ENCODE measurements at regions not wholly inside any gene's neighbourhood (a gene's known extent, or its start where the extent isn't known, plus 50 kb on each side); places are given as distances from the start of the nearest gene placed in this dataset.

GRCh38 chr6:115393821-115394220 is 666.9 kb downstream of the FRK start:
- in situ Hi-C loops (cut with HindIII; ENCODE audit: low pct_unique_long_range_greater_than_20kb, low sequenced_read_pairs): no loop called here
- no peak for TF ChIP-seq JUND (IDR thresholded peaks at IDR 0.05; ENCODE audit: low read depth)
- no peak for DNase-seq (ENCODE audit: low read depth in 1 of 2, low spot score in 1 of 2)

GRCh38 chr6:115370202-115370601 is 690.5 kb downstream of the FRK start:
- no peak for TF ChIP-seq JUND (IDR thresholded peaks at IDR 0.05; ENCODE audit: low read depth)
- in situ Hi-C loops (cut with HindIII; ENCODE audit: low pct_unique_long_range_greater_than_20kb, low sequenced_read_pairs): no loop called here

GRCh38 chr6:115365783-115366182 is 694.9 kb downstream of the FRK start:
- DNase-seq (ENCODE audit: low read depth in 1 of 2, low spot score in 1 of 2): no peak
- no peak for TF ChIP-seq JUND (IDR thresholded peaks at IDR 0.05; ENCODE audit: low read depth)
- in situ Hi-C loops (cut with HindIII; ENCODE audit: low pct_unique_long_range_greater_than_20kb, low sequenced_read_pairs): no loop called here

More at GRCh38 chr6:115370202-115370601, 690.5 kb downstream of the FRK start:
- no peak for DNase-seq (ENCODE audit: low read depth in 1 of 2, low spot score in 1 of 2)

DNA sequence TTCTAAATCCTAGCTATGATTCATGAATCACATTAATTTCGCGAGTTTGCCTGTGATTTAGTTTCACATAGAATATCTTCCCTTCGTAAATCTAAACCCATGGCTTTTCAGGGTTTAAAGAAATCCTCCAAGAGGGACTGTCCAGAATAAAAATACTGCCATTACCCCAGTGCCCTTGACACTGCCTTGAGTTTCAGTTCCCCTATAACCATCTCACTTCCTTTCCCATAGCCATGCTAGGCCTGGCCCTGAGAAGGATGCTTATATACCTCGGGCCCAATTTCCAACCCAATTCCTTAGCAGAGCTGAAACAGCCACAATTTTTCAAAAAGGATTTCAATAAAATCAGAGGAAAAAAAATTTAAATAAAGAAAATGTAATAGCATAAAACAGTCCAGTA is 697.3 kb downstream of the FRK start:
- DNase-seq (ENCODE audit: low read depth in 1 of 2, low spot score in 1 of 2): no peak
- no peak for TF ChIP-seq JUND (IDR thresholded peaks at IDR 0.05; ENCODE audit: low read depth)
- in situ Hi-C loops (cut with HindIII; ENCODE audit: low pct_unique_long_range_greater_than_20kb, low sequenced_read_pairs): no loop called here

DNA sequence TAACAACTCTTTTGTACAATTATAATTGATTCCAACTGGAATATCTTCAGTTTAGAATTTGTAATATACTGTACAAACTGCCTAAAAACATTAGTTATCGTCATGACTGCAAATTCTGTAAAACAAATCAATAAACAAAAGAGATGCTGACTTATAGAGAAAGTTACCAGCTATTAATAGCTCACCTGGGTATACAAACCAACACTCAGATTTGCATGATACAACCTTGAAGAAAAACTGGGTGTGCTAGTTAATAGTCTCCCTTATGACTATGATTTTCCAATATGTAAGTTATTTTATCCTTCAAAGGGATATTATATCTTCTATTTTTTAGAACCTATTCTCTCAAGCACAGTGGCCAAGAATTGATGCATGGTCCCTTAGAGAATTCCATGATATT is 698.5 kb downstream of the FRK start:
- in situ Hi-C loops (cut with HindIII; ENCODE audit: low pct_unique_long_range_greater_than_20kb, low sequenced_read_pairs): no loop called here
- TF ChIP-seq JUND (IDR thresholded peaks at IDR 0.05; ENCODE audit: low read depth): no peak
- no peak for DNase-seq (ENCODE audit: low read depth in 1 of 2, low spot score in 1 of 2)

DNA sequence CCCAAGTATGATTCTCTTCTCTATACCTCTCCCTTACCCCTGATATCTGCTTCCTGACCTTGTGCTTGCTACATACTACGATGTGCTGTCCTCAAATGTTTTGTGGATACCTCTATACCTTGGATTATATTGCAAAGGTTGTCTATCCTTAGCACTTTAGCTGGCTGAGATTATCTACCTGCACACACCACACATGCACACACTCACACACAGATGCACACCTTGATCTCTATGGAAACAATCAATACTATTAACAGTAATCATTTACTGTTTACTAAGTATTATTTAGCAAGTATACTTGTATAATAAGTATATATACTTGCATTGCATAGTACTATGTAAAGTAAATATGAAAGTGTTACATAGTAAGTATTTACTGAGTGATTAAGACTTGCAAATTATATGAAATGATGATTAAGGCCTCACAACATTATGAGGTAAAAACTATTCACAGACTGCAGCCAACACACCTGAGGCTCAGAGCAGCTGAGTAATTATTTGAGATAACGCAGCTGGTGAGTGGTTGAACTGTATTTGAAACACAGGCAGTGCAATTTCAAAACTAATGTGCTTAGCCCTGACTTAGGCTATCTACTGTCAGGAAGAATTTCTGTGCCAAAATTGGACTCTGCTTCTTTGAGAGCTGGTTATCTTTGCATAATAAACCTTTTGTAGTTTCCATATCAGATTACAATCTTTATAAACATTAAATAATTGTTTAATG is 699.9 kb downstream of the FRK start:
- in situ Hi-C loops (cut with HindIII; ENCODE audit: low pct_unique_long_range_greater_than_20kb, low sequenced_read_pairs): no loop called here
- no peak for TF ChIP-seq JUND (IDR thresholded peaks at IDR 0.05; ENCODE audit: low read depth)
- DNase-seq (ENCODE audit: low read depth in 1 of 2, low spot score in 1 of 2): no peak

DNA sequence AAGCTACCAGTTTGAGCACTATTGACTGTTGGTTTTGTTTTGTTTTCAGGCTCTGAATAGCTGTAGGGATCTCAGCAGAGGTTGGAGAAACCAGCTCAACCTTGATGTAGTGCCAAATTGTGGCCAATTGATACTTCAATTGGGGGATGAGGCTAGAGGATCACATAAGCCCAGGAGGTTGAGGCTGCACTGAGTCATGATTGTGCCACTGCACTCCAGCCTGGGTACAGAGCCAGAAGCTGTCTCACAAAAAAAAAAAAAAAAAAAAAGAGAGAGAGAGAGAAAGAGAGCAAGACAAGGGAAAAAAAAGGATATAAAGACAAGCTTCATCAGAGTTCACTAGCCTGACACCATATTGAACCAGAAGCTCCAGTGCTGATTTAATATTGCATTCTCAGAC is 702.1 kb downstream of the FRK start:
- TF ChIP-seq JUND (IDR thresholded peaks at IDR 0.05; ENCODE audit: low read depth): no peak
- DNase-seq (ENCODE audit: low read depth in 1 of 2, low spot score in 1 of 2): no peak
- in situ Hi-C loops (cut with HindIII; ENCODE audit: low pct_unique_long_range_greater_than_20kb, low sequenced_read_pairs): no loop called here

GRCh38 chr6:115356371-115356770 is 704.3 kb downstream of the FRK start:
- DNase-seq (ENCODE audit: low read depth in 1 of 2, low spot score in 1 of 2): no peak
- in situ Hi-C loops (cut with HindIII; ENCODE audit: low pct_unique_long_range_greater_than_20kb, low sequenced_read_pairs): no loop called here
- TF ChIP-seq JUND (IDR thresholded peaks at IDR 0.05; ENCODE audit: low read depth): no peak

- no peak for TF ChIP-seq JUND (IDR thresholded peaks at IDR 0.05; ENCODE audit: low read depth)
- no peak for DNase-seq (ENCODE audit: low read depth in 1 of 2, low spot score in 1 of 2)
- in situ Hi-C loops (cut with HindIII; ENCODE audit: low pct_unique_long_range_greater_than_20kb, low sequenced_read_pairs): no loop called here
Observed at GRCh38 chr6:115323001-115323400, 737.7 kb downstream of the FRK start.

- TF ChIP-seq JUND (IDR thresholded peaks at IDR 0.05; ENCODE audit: low read depth): no peak
- in situ Hi-C loops (cut with HindIII; ENCODE audit: low pct_unique_long_range_greater_than_20kb, low sequenced_read_pairs): no loop called here
Observed at GRCh38 chr6:115319823-115320222, 740.9 kb downstream of the FRK start.

GRCh38 chr6:115310156-115310555 is 750.5 kb downstream of the FRK start:
- no peak for TF ChIP-seq JUND (IDR thresholded peaks at IDR 0.05; ENCODE audit: low read depth)
- DNase-seq (ENCODE audit: low read depth in 1 of 2, low spot score in 1 of 2): no peak

More at GRCh38 chr6:115319823-115320222, 740.9 kb downstream of the FRK start:
- no peak for DNase-seq (ENCODE audit: low read depth in 1 of 2, low spot score in 1 of 2)

GRCh38 chr6:115302731-115303130 is 758.0 kb downstream of the FRK start:
- TF ChIP-seq JUND (IDR thresholded peaks at IDR 0.05; ENCODE audit: low read depth): no peak
- in situ Hi-C loops (cut with HindIII; ENCODE audit: low pct_unique_long_range_greater_than_20kb, low sequenced_read_pairs): no loop called here
- no peak for DNase-seq (ENCODE audit: low read depth in 1 of 2, low spot score in 1 of 2)

More at GRCh38 chr6:115310156-115310555, 750.5 kb downstream of the FRK start:
- in situ Hi-C loops (cut with HindIII; ENCODE audit: low pct_unique_long_range_greater_than_20kb, low sequenced_read_pairs): no loop called here

DNA sequence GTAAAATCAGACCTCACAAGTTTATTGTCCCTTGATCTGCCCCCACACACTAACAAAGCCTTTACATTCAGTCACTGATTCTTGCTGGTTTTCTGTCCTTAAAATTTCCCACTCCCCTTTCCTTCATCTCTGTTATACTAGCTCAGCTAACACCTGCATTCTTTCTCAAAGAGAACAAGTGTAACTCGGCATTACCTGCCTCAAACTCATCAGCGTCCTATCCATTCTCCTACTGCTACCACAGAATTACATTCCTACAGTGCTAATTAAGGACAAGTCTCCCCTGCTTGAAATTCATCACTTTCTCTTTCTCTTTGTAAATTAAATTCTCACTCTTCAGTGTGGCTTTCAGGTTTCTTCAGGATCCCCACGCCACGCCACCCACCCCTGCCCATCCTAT is 773.2 kb downstream of the FRK start:
- in situ Hi-C loops (cut with HindIII; ENCODE audit: low pct_unique_long_range_greater_than_20kb, low sequenced_read_pairs): no loop called here
- no peak for DNase-seq (ENCODE audit: low read depth in 1 of 2, low spot score in 1 of 2)
- no peak for TF ChIP-seq JUND (IDR thresholded peaks at IDR 0.05; ENCODE audit: low read depth)
